GM19438 (cell line): ENCODE measurements at regions not wholly inside any gene's neighbourhood (a gene's known extent, or its start where the extent isn't known, plus 50 kb on each side); places are given as distances from the start of the nearest gene placed in this dataset.

Experiments used
- ATAC-seq: cut with Tn5 transposase; IDR thresholded peaks from one replicate; pipeline ENCODE4 v1.9.1; 2021; ENCODE audit warnings: low read depth; ENCODE audit not compliant: unreplicated experiment

GRCh38 chr18:24530630-24531111, 70.2 kb downstream of the HRH4 start:
- ATAC-seq, result no peak

- no peak for ATAC-seq
Observed at GRCh38 chr18:24534271-24534670, 73.8 kb downstream of the HRH4 start.

- ATAC-seq, result no peak
Observed at GRCh38 chr18:24534737-24535136, 74.3 kb downstream of the HRH4 start.

- no peak for ATAC-seq
Observed at GRCh38 chr18:24535527-24536295, 75.3 kb downstream of the HRH4 start.

- ATAC-seq, result no peak
Observed at GRCh38 chr18:24536326-24536725, 75.9 kb downstream of the HRH4 start.

- no peak for ATAC-seq
Observed at GRCh38 chr18:24536834-24537233, 76.4 kb downstream of the HRH4 start.

- no peak for ATAC-seq
Observed at GRCh38 chr18:24538414-24539264, 78.2 kb downstream of the HRH4 start.

- ATAC-seq, result no peak
Observed at GRCh38 chr18:24539866-24540617, 79.6 kb downstream of the HRH4 start.

- ATAC-seq, result no peak
Observed at GRCh38 chr18:24540896-24541295, 80.5 kb downstream of the HRH4 start.

- ATAC-seq, result no peak
Observed at GRCh38 chr18:24543086-24543794, 82.8 kb downstream of the HRH4 start.

- no peak for ATAC-seq
Observed at GRCh38 chr18:24543795-24544498, 83.5 kb downstream of the HRH4 start.

GRCh38 chr18:24544949-24545348, 84.5 kb downstream of the HRH4 start:
- ATAC-seq, result no peak

GRCh38 chr18:24545651-24546050, 85.2 kb downstream of the HRH4 start:
- ATAC-seq, result no peak

GRCh38 chr18:24546307-24546706, 85.9 kb downstream of the HRH4 start:
- ATAC-seq, result no peak

- ATAC-seq, result no peak
Observed at GRCh38 chr18:24548583-24548982, 88.1 kb downstream of the HRH4 start.

GRCh38 chr18:24552218-24552617, 91.8 kb downstream of the HRH4 start:
- no peak for ATAC-seq

- ATAC-seq, result no peak
Observed at GRCh38 chr18:24553571-24554285, 93.3 kb downstream of the HRH4 start.

GRCh38 chr18:24558403-24558802, 98.0 kb downstream of the HRH4 start:
- ATAC-seq, result no peak

- no peak for ATAC-seq
Observed at GRCh38 chr18:24559526-24559925, 99.1 kb downstream of the HRH4 start.
